HPDE6-E6E7 (cell line): ENCODE measurements at regions not wholly inside any gene's neighbourhood (a gene's known extent, or its start where the extent isn't known, plus 50 kb on each side); places are given as distances from the start of the nearest gene placed in this dataset.

Experiments
- DNase-seq: peaks from one replicate; pipeline ENCODE4 v3.0.0; 2011; ENCODE audit warnings: missing footprints; ENCODE audit errors: extremely low spot score

DNA sequence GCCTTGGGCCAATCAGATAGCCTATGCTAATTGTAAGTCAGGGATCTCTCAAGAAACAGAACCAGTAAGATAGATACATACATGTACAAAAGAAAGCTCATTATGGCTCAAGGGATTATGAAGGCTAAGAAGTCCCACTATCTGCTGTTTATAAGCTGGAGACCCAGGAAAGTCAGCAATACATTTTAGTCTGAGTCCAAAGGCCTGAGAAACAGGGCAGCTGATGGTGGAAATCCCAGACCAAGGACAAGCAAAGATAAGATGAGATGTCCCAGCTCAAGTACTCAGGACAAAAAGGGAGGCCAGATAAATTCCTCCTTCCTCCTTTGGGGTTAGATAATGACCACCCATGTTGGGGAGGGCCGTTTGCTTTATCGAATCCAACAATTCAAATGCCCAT is 269.9 kb downstream of the AJAP1 start:
- no peak for DNase-seq

DNA sequence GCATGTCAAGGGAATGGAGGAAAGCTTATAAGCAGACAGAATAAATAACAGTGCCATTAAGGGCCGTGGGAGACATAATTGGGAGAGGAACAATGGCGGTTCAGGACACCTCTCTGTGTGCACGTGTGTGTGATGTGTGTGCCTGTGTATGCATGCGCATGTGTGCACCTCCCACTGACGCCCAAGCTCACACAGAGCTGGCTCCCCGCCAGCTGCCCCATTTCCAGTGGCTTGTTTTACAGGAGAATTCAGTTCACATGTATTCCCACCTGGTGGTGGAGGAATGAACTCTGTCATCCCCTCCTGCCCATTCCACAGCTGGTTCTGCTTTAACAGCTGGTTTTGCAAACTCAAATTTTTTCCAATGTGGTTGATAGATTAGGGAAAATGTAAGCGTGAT is 262.2 kb downstream of the AJAP1 start:
- DNase-seq: no peak

DNA sequence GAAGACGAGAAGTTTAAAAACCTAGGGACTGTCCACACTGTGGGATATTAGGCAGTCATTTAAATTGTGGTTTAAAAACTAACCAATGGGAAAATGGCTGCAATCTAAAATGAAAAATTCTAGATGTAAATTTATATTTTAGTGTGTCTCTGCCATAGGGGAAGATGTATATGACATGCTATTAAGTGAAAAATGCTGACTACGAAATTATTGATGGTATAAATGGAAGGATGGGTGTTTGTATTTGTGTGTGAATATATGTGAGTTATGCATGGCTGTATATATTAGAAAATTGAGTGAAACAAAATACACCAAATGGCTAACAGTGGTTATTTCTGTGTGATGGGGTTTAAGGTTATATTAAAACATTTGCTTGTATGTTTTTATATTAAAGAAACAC is 260.7 kb downstream of the AJAP1 start:
- DNase-seq: no peak

DNA sequence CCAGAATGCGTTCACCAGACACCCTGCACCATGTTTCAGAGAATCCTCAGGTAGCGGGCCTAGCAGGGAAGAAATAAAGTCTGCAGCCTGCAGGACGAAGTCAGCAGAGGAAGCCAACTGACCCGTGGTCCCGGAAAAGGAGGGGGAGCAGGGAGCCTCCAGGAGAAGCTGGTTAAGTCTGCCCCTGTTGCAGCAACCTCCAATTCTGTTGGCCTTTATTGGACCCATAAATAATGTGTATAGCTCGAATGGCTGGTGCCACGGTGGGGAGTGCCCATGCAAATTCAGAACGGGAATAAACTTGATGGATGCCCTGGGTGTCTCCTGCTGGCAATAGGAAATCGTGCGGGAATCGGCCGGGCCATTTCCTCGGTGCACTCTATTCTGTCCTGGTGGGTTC is 254.1 kb downstream of the AJAP1 start:
- DNase-seq: no peak

- no peak for DNase-seq
These were observed 240.2 kb downstream of the AJAP1 start for GRCh38 chr1:4894566-4894965.

DNA sequence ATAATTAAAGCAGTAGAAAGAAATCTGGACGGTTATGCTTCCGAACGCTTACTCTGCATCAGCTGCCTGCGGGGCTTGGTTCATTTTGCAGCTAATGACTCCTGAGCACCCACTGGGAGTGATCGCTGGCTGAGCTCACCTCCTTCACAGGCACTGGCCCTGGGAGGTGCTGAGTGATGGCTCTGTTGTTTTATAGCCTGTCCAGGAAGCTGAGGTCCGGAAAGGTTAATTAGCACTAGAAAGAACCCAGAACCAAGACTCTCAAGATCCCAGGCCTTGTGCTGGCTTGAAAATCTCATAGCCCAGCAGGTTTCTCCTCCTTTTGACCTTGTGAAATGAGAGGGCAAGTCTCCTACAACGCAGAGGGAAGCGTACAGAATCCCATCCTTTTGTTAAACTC is 226.2 kb downstream of the AJAP1 start:
- DNase-seq: no peak

GRCh38 chr1:4877426-4877825 is 223.0 kb downstream of the AJAP1 start:
- DNase-seq: no peak

- DNase-seq: no peak
These were observed 217.0 kb downstream of the AJAP1 start for GRCh38 chr1:4871373-4871772.

GRCh38 chr1:4868521-4868920 is 214.1 kb downstream of the AJAP1 start:
- DNase-seq: no peak

DNA sequence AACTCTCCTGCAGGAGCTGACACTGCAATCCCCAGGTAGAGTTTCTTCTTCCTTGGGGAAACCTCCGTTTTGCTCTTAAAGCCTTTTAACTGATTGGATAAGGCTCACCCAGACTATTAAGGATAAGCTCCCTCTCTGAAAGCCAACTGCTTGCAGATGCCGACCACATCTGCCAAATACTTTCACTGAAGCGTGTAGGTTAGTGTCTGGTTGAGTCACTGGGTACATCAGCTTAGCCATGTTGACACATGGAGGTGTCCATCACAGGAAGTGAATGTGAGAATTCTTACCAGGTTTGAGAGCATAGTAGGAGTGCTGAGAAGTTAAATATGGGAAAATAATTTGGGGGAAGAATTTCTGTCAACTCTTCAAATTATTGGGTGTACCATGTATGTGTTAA is 202.0 kb downstream of the AJAP1 start:
- no peak for DNase-seq

DNA sequence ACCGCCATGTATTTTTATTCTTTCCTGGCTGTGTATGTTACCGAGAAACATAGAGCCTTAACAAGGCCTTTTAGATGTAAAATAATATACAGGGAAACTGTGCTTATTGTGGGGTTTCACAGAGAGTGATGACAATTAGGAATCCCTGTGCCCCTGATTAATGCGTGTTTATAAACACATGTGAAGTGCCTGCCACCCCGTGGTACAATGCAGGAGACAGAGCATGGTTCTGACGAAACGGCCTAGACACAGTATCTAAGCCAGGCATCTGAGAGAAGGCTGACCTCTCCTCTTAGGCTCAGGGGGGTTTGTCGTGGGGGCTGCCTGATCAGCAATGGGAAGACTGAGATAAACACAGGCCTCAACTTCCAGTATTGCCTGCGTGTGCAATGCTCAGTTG is 200.0 kb downstream of the AJAP1 start:
- DNase-seq: no peak

GRCh38 chr1:4853904-4854303 is 199.5 kb downstream of the AJAP1 start:
- no peak for DNase-seq

DNA sequence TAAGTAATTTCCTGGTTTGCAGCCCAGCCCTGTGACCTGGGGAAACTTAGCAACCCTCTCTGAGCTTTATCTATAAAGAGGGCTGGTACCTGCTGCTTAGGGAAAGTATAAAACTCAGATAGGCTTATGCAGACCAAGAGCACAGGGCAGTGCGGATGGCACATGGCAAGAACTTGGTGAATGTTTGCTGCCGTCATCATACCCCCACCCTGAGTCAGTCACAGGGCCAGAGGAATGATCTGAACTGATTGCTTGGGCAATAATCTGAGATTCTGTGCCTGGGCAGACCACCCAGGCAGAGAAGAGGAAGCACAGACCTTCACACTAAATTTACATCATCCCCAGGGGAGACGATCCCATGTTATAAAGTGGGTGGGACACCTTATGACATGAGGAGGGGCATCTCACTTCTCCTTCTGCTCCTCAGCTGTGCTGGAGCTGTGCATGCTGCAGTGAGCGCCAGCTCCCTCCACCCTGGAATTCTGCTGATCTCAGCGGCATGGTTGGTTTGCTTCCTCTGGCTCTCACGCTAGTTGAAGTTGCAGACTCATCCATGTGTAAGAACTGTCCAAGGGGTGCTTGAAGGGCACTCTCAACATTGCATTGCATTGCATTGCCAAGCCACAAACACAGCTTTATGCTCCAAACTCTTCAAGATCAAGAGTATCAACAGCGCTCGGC is 197.1 kb downstream of the AJAP1 start:
- DNase-seq: no peak

DNA sequence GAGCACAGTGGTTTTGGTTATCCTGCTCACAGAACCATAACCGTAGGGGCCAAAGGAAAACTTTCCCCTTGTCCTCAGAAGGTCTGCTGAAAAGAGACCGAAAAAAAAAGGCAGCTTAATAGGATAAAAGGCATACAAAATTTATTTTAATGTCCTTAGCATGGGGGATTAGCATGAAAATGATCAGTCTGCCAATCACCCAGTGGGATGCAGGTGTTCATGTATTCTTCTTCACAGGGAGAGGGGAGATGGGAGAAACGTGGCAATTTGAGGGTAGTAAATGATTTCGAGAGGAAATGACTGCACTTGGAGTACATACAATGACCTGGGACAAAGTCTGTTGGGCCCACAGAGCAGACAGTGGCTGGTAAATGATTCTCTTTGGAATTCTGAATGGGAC is 194.0 kb downstream of the AJAP1 start:
- DNase-seq: no peak

DNA sequence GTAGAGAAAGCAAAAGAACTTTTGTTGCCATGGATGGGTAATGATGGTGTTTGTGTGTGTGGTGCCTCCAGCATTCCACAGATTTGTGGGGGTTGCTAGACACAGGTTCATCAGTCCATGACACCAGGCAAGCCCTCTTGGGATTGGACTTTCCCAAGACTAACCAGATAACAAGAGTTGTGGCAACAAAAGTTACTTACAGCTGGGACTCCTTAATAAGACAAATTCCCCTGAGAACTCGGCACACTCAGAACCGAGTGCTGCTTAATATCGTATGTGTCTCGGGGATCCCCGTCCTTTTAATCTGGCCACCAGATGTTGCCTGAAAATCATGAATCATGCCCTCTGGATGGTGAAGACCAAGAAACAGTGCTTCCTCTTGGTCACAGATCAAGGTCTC is 193.3 kb downstream of the AJAP1 start:
- DNase-seq: no peak
